ENCODE measurements at regions not wholly inside any gene's neighbourhood (a gene's known extent, or its start where the extent isn't known, plus 50 kb on each side); places are given as distances from the start of the nearest gene placed in this dataset.

GRCh38 chr3:193790086-193790990 lies 197.3 kb downstream of the OPA1 start:
- in situ Hi-C loops (cut with MboI; ENCODE audit: low pct_unique_long_range_greater_than_20kb, low sequenced_read_pairs, unreplicated experiment) = no loop called here
- DNase-seq (ENCODE audit: low spot score) = no peak
- no peak for TF ChIP-seq CTCF (IDR thresholded peaks at IDR 0.05; ENCODE audit: extremely low read depth, insufficient read depth, missing control alignments)

GRCh38 chr3:193791041-193792032 lies 198.3 kb downstream of the OPA1 start:
- in situ Hi-C loops (cut with MboI; ENCODE audit: low pct_unique_long_range_greater_than_20kb, low sequenced_read_pairs, unreplicated experiment) = no loop called here
- no peak for TF ChIP-seq CTCF (IDR thresholded peaks at IDR 0.05; ENCODE audit: extremely low read depth, insufficient read depth, missing control alignments)
- no peak for DNase-seq (ENCODE audit: low spot score)

GRCh38 chr3:193793123-193793522 lies 200.1 kb downstream of the OPA1 start:
- no peak for DNase-seq (ENCODE audit: low spot score)
- in situ Hi-C loops (cut with MboI; ENCODE audit: low pct_unique_long_range_greater_than_20kb, low sequenced_read_pairs, unreplicated experiment) = no loop called here
- no peak for TF ChIP-seq CTCF (IDR thresholded peaks at IDR 0.05; ENCODE audit: extremely low read depth, insufficient read depth, missing control alignments)

- in situ Hi-C loops (cut with MboI; ENCODE audit: low pct_unique_long_range_greater_than_20kb, low sequenced_read_pairs, unreplicated experiment) = no loop called here
- no peak for TF ChIP-seq CTCF (IDR thresholded peaks at IDR 0.05; ENCODE audit: extremely low read depth, insufficient read depth, missing control alignments)
- no peak for DNase-seq (ENCODE audit: low spot score)
Observed at GRCh38 chr3:193794002-193794881, 201.2 kb downstream of the OPA1 start.

- in situ Hi-C loops (cut with MboI; ENCODE audit: low pct_unique_long_range_greater_than_20kb, low sequenced_read_pairs, unreplicated experiment) = no loop called here
- DNase-seq (ENCODE audit: low spot score) = no peak
- TF ChIP-seq CTCF (IDR thresholded peaks at IDR 0.05; ENCODE audit: extremely low read depth, insufficient read depth, missing control alignments) = no peak
Observed at GRCh38 chr3:193795062-193795690, 202.2 kb downstream of the OPA1 start.

All from GM13977 (cell line).